ENCODE measurements at regions not wholly inside any gene's neighbourhood (a gene's known extent, or its start where the extent isn't known, plus 50 kb on each side); places are given as distances from the start of the nearest gene placed in this dataset.

DNA sequence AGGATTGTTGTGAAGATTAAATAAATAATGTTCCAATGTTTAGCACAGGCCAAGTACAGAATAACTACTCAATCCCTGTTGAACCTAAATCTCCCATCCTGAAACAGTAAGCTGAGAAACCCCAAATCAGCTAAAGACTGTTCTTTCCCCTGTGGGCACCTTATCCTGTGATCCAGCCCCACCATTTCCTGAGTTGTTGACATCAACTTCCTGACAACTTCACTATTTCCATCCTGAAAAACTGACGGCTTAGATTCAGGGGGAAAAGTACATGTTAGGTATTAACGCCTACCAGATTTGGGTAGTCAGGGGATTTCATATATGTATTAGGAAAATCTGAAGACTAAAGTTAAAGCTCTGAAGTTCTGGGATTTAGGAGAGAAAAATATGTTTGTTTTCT, 51.7 kb upstream of the PALMD start:
- no peak for DNase-seq (ENCODE audit: low spot score)
- POLR2A ChIA-PET (ENCODE audit: low non-redundant PET): no interaction called here
- CTCF ChIA-PET: no interaction called here
- TF ChIP-seq, protein P1, sequence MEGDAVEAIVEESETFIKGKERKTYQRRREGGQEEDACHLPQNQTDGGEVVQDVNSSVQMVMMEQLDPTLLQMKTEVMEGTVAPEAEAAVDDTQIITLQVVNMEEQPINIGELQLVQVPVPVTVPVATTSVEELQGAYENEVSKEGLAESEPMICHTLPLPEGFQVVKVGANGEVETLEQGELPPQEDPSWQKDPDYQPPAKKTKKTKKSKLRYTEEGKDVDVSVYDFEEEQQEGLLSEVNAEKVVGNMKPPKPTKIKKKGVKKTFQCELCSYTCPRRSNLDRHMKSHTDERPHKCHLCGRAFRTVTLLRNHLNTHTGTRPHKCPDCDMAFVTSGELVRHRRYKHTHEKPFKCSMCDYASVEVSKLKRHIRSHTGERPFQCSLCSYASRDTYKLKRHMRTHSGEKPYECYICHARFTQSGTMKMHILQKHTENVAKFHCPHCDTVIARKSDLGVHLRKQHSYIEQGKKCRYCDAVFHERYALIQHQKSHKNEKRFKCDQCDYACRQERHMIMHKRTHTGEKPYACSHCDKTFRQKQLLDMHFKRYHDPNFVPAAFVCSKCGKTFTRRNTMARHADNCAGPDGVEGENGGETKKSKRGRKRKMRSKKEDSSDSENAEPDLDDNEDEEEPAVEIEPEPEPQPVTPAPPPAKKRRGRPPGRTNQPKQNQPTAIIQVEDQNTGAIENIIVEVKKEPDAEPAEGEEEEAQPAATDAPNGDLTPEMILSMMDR (conservative IDR thresholded peaks at IDR 0.05; ENCODE audit: low read depth): no peak
- no peak overlapping the region for H3K27ac ChIP-seq

- H3K27ac ChIP-seq: no peak overlapping the region
- ChIA-PET CTCF (no interaction called here), POLR2A (ENCODE audit: low non-redundant PET) (no interaction called here)
- DNase-seq (ENCODE audit: low spot score): no peak
- TF ChIP-seq, protein P1 (conservative IDR thresholded peaks at IDR 0.05; ENCODE audit: low read depth): no peak
Observed at GRCh38 chr1:99595041-99595440, 50.9 kb upstream of the PALMD start.

GRCh38 chr1:99595441-99595840, 50.5 kb upstream of the PALMD start:
- TF ChIP-seq, protein P1 (conservative IDR thresholded peaks at IDR 0.05; ENCODE audit: low read depth): no peak
- DNase-seq (ENCODE audit: low spot score): no peak
- H3K27ac ChIP-seq: no peak overlapping the region
- POLR2A ChIA-PET (ENCODE audit: low non-redundant PET): no interaction called here
- CTCF ChIA-PET: no interaction called here
